ENCODE measurements at regions not wholly inside any gene's neighbourhood (a gene's known extent, or its start where the extent isn't known, plus 50 kb on each side); places are given as distances from the start of the nearest gene placed in this dataset.
A peak's percentile ranks its signal among the peaks of the same experiment; 100 is the strongest.

- Histone ChIP-seq H3K4me2 (no peak overlapping the region), H3K27me3 (ENCODE audit: insufficient read depth, low read depth) (no peaks in the 10 kb centered on the region), H3K36me3 (ENCODE audit: low read depth) (no peaks in the 10 kb centered on the region), H3K4me3 (no peak overlapping the region), H3K4me1 (replicated peaks; ENCODE audit: insufficient read depth) (peaks cover 7% of the 10 kb centered on the region), H3K9me2 (ENCODE audit: insufficient read depth) (no peaks in the 10 kb centered on the region), H3K79me2 (ENCODE audit: low read depth) (no peaks in the 10 kb centered on the region), H3K27ac (no peak overlapping the region), H4K20me1 (ENCODE audit: insufficient read depth) (no peaks in the 10 kb centered on the region), H3K9me3 (ENCODE audit: insufficient read depth, low read depth) (no peaks in the 10 kb centered on the region), H3F3A (ENCODE audit: insufficient read depth, low read depth) (no peaks in the 10 kb centered on the region), H2AFZ (no peak overlapping the region)
- ChIA-PET POLR2A (ENCODE audit: unreplicated experiment) (no interaction called here), CTCF (no interaction called here)
- TF ChIP-seq, protein P1, sequence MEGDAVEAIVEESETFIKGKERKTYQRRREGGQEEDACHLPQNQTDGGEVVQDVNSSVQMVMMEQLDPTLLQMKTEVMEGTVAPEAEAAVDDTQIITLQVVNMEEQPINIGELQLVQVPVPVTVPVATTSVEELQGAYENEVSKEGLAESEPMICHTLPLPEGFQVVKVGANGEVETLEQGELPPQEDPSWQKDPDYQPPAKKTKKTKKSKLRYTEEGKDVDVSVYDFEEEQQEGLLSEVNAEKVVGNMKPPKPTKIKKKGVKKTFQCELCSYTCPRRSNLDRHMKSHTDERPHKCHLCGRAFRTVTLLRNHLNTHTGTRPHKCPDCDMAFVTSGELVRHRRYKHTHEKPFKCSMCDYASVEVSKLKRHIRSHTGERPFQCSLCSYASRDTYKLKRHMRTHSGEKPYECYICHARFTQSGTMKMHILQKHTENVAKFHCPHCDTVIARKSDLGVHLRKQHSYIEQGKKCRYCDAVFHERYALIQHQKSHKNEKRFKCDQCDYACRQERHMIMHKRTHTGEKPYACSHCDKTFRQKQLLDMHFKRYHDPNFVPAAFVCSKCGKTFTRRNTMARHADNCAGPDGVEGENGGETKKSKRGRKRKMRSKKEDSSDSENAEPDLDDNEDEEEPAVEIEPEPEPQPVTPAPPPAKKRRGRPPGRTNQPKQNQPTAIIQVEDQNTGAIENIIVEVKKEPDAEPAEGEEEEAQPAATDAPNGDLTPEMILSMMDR (conservative IDR thresholded peaks at IDR 0.05), result no peak
- no peak for TF ChIP-seq EZH2 (IDR thresholded peaks at IDR 0.05; ENCODE audit: low read depth)
- no peak for DNase-seq
- no TSS peak for BruUV-seq (replicated peaks)
- intact Hi-C loops (cut with micrococcal nuclease; ENCODE audit: unreplicated experiment), result no loop called here
These were observed 179.9 kb upstream of the EEA1 start for GRCh38 chr12:93108985-93109384.

DNA sequence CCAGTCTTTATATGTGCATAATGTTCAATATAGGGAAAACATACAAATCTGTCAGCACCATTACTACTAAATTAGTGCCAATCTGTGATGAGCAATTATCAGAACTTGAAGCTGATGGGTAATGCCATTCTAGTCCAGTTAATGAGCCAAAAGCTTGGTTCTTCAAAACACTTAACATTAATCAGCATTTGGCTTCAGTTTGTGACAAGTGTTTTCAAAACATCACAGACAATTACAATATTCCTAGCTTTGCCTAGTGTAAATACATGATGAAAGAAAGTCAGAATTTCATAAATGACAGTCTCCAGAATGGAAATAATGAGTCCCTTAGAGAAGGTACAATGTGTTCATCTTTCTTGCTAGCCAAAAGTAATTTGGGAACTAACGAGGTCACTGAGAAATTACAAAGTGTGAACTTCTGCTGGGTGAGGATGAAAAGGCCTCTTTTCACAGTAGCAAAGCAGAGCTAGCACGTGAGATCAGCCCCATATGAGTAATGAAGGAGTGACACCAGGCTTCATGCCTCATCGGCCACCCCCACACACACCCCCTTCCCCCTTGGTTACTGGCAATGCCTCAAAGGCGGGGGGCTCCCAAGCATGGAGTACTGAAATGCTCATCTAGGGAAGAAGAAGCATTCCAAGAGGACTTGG is 180.6 kb upstream of the EEA1 start:
- no TSS peak for BruUV-seq (replicated peaks)
- Histone ChIP-seq H3F3A (ENCODE audit: insufficient read depth, low read depth) (no peaks in the 10 kb centered on the region), H4K20me1 (ENCODE audit: insufficient read depth) (no peaks in the 10 kb centered on the region), H3K27ac (no peak overlapping the region), H3K9me3 (ENCODE audit: insufficient read depth, low read depth) (no peaks in the 10 kb centered on the region), H3K4me2 (no peak overlapping the region), H3K36me3 (ENCODE audit: low read depth) (no peaks in the 10 kb centered on the region), H3K4me1 (replicated peaks; ENCODE audit: insufficient read depth) (peaks cover 7% of the 10 kb centered on the region), H3K4me3 (no peak overlapping the region), H3K9me2 (ENCODE audit: insufficient read depth) (no peaks in the 10 kb centered on the region), H3K79me2 (ENCODE audit: low read depth) (no peaks in the 10 kb centered on the region), H2AFZ (no peak overlapping the region), H3K27me3 (ENCODE audit: insufficient read depth, low read depth) (no peaks in the 10 kb centered on the region)
- intact Hi-C loops (cut with micrococcal nuclease; ENCODE audit: unreplicated experiment), result no loop called here
- TF ChIP-seq, protein P1 (conservative IDR thresholded peaks at IDR 0.05), result no peak
- TF ChIP-seq EZH2 (IDR thresholded peaks at IDR 0.05; ENCODE audit: low read depth), result no peak
- ChIA-PET CTCF (no interaction called here), POLR2A (ENCODE audit: unreplicated experiment) (no interaction called here)
- no peak for DNase-seq

DNA sequence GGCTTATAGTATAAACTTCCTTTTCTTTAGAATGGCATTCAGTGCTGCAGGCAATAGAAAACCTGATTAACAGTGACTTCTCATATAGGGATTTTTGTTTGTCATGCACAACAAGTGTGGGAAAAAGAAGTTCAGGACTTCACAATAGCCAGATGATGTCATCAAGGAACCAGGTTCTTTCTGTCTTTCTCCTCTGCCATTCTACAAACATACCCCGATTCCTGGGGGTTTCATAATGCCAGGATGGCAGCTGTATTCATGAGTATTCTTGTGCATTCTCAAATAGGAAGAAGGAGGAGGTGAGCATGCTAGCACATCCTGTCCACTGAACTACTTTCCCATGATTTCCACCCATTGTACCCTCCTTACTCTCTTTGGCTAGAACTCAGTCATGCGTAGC is 182.7 kb upstream of the EEA1 start:
- ChIA-PET POLR2A (ENCODE audit: unreplicated experiment) (no interaction called here), CTCF (no interaction called here)
- Histone ChIP-seq H3K79me2 (ENCODE audit: low read depth) (no peaks in the 10 kb centered on the region), H4K20me1 (ENCODE audit: insufficient read depth) (no peaks in the 10 kb centered on the region), H3K9me2 (ENCODE audit: insufficient read depth) (no peaks in the 10 kb centered on the region), H3F3A (ENCODE audit: insufficient read depth, low read depth) (no peaks in the 10 kb centered on the region), H3K27me3 (ENCODE audit: insufficient read depth, low read depth) (no peaks in the 10 kb centered on the region), H2AFZ (no peak overlapping the region), H3K4me1 (replicated peaks; ENCODE audit: insufficient read depth) (peaks cover 7% of the 10 kb centered on the region), H3K27ac (no peak overlapping the region; the same call in 1 of the 2 replicates), H3K36me3 (ENCODE audit: low read depth) (no peaks in the 10 kb centered on the region), H3K4me2 (no peak overlapping the region), H3K9me3 (ENCODE audit: insufficient read depth, low read depth) (no peaks in the 10 kb centered on the region), H3K4me3 (no peak overlapping the region)
- peak in 1 of 2 experiments; percentile 65 for DNase-seq
- TF ChIP-seq, protein P1 (conservative IDR thresholded peaks at IDR 0.05), result no peak
- TF ChIP-seq EZH2 (IDR thresholded peaks at IDR 0.05; ENCODE audit: low read depth), result no peak
- BruUV-seq (replicated peaks), result no TSS peak
- intact Hi-C loops (cut with micrococcal nuclease; ENCODE audit: unreplicated experiment), result no loop called here
